Thoracic aorta (tissue), 2 donors: ENCODE measurements at regions not wholly inside any gene's neighbourhood (a gene's known extent, or its start where the extent isn't known, plus 50 kb on each side); places are given as distances from the start of the nearest gene placed in this dataset.

Experiments used
- ATAC-seq: fragments of 150-250 bp; one replicate; pipeline ENCODE4 v1.8.0; 2017; ENCODE audit warnings: low read depth; ENCODE audit not compliant: insufficient number of reproducible peaks, low FRiP score
- DNase-seq: peaks from one replicate; pipeline ENCODE4 v3.0.0-alpha.2; 2020; ENCODE audit warnings: low spot score
- H3K27ac ChIP-seq, 2 donors: fragments of 200-600 bp; sonication (generic); 1 replicate in 1 of 2; 2 replicates in 1 of 2; pipeline ENCODE4 v1.5.1; 2016; ENCODE audit warnings: mild to moderate bottlenecking in 2 of 2, moderate library complexity in 2 of 2
- H3K27me3 ChIP-seq: fragments of 200-600 bp; sonication (generic); replicated peaks from 2 replicates; pipeline ENCODE4 v1.6.0; 2016; ENCODE audit warnings: mild to moderate bottlenecking; ENCODE audit not compliant: insufficient read depth
- H3K36me3 ChIP-seq: fragments of 200-600 bp; sonication (generic); one replicate; pipeline ENCODE4 v1.5.1; 2016
- H3K4me1 ChIP-seq, 2 donors: fragments of 200-600 bp; sonication (generic); 1 replicate in 1 of 2; 2 replicates in 1 of 2; pipeline versions ENCODE4 v1.5.1 to v1.6.0; 2016; ENCODE audit warnings: low read depth in 2 of 2, mild to moderate bottlenecking in 1 of 2; ENCODE audit not compliant: control insufficient read depth in 1 of 2
- H3K4me3 ChIP-seq: fragments of 200-600 bp; sonication (generic); 2 replicates; pipeline ENCODE4 v1.5.1; 2016; ENCODE audit warnings: mild to moderate bottlenecking
- H3K9me3 ChIP-seq: fragments of 200-600 bp; sonication (generic); 2 replicates; pipeline ENCODE4 v1.5.1; 2016
- CTCF ChIP-seq: fragments of 200-600 bp; sonication (generic); IDR thresholded peaks from one replicate; pipeline ENCODE4 v1.5.1; 2019; ENCODE audit warnings: antibody characterized with exemption

GRCh38 chr13:70889163-70889562, 780.9 kb upstream of the KLHL1 start:
- Histone ChIP-seq H3K27ac (no peak overlapping the region), H3K4me1 (no peaks in the 10 kb centered on the region), H3K36me3 (no peaks in the 10 kb centered on the region), H3K27me3 (no peaks in the 10 kb centered on the region), H3K9me3 (no peaks in the 10 kb centered on the region), H3K4me3 (no peak overlapping the region)
- ATAC-seq (no peak), DNase-seq (no peak)
- TF ChIP-seq CTCF: no peak

GRCh38 chr13:70884196-70884595, 775.9 kb upstream of the KLHL1 start:
- Histone ChIP-seq H3K27ac (no peak overlapping the region), H3K4me3 (no peak overlapping the region), H3K36me3 (no peaks in the 10 kb centered on the region), H3K9me3 (no peaks in the 10 kb centered on the region), H3K27me3 (no peaks in the 10 kb centered on the region), H3K4me1 (no peaks in the 10 kb centered on the region)
- ATAC-seq: no peak
- no peak for DNase-seq
- no peak for TF ChIP-seq CTCF

GRCh38 chr13:70874636-70875035, 766.4 kb upstream of the KLHL1 start:
- Histone ChIP-seq H3K9me3 (no peaks in the 10 kb centered on the region), H3K4me3 (no peak overlapping the region), H3K36me3 (no peaks in the 10 kb centered on the region), H3K4me1 (no peaks in the 10 kb centered on the region), H3K27me3 (no peaks in the 10 kb centered on the region), H3K27ac (no peak overlapping the region)
- DNase-seq: no peak
- no peak for ATAC-seq
- TF ChIP-seq CTCF: no peak

- H3K4me1 ChIP-seq: no peaks in the 10 kb centered on the region
- H3K27ac ChIP-seq: no peak overlapping the region
- no peaks in the 10 kb centered on the region for H3K36me3 ChIP-seq
- no peak overlapping the region for H3K4me3 ChIP-seq
- ATAC-seq (no peak), DNase-seq (no peak)
- TF ChIP-seq CTCF: no peak
- no peaks in the 10 kb centered on the region for H3K27me3 ChIP-seq
- H3K9me3 ChIP-seq: no peaks in the 10 kb centered on the region
Measured at GRCh38 chr13:70864731-70865130, 756.5 kb upstream of the KLHL1 start.

- H3K4me3 ChIP-seq: no peak overlapping the region
- H3K4me1 ChIP-seq: no peaks in the 10 kb centered on the region
- H3K9me3 ChIP-seq: no peaks in the 10 kb centered on the region
- no peak for TF ChIP-seq CTCF
- no peaks in the 10 kb centered on the region for H3K27me3 ChIP-seq
- no peak overlapping the region for H3K27ac ChIP-seq
- no peaks in the 10 kb centered on the region for H3K36me3 ChIP-seq
- DNase-seq (no peak), ATAC-seq (no peak)
Measured at GRCh38 chr13:70856711-70857110, 748.5 kb upstream of the KLHL1 start.
